Large intestine (tissue), 3 donors: ENCODE measurements at regions not wholly inside any gene's neighbourhood (a gene's known extent, or its start where the extent isn't known, plus 50 kb on each side); places are given as distances from the start of the nearest gene placed in this dataset.

Experiments used
- DNase-seq, 2 donors: peaks; one replicate each; pipeline versions ENCODE4 v3.0.0 to v3.0.0-alpha.2; 2013
- H3K27ac ChIP-seq: one replicate; pipeline ENCODE4 v1.5.1; 2013; ENCODE audit warnings: low read length
- H3K27me3 ChIP-seq: 2 replicates; pipeline ENCODE4 v1.6.1; 2013; ENCODE audit warnings: low read length; ENCODE audit not compliant: control insufficient read depth, insufficient read depth
- H3K36me3 ChIP-seq: 2 replicates; pipeline ENCODE4 v1.6.1; 2013; ENCODE audit warnings: low read length; ENCODE audit not compliant: control insufficient read depth, insufficient read depth
- H3K4me1 ChIP-seq: one replicate; pipeline ENCODE4 v1.6.1; 2013; ENCODE audit warnings: low read length; ENCODE audit not compliant: control insufficient read depth, insufficient read depth
- H3K4me3 ChIP-seq: one replicate; pipeline ENCODE4 v1.5.1; 2013; ENCODE audit warnings: low read length
- H3K9me3 ChIP-seq: one replicate; pipeline ENCODE4 v1.6.1; 2013; ENCODE audit warnings: mild to moderate bottlenecking, low read depth, low read length, moderate library complexity; ENCODE audit not compliant: control insufficient read depth
- WGBS: methylation state at CpG from one replicate; pipeline ENCODE4 v1.1.5; 2013; ENCODE audit warnings: low lambda C conversion rate; ENCODE audit not compliant: insufficient coverage; 5-methylcytosine and 5-hydroxymethylcytosine counted together

GRCh38 chr20:10842116-10842515 lies 168.3 kb upstream of the JAG1 start:
- H3K4me1 ChIP-seq = no peaks in the 10 kb centered on the region
- no peak overlapping the region for H3K4me3 ChIP-seq
- no CpG with 5 or more reads among the region's 3 CpGs for WGBS
- H3K9me3 ChIP-seq = no peaks in the 10 kb centered on the region
- no peaks in the 10 kb centered on the region for H3K27me3 ChIP-seq
- no peak for DNase-seq
- H3K36me3 ChIP-seq = no peaks in the 10 kb centered on the region
- no peak overlapping the region for H3K27ac ChIP-seq

GRCh38 chr20:10843146-10843711 lies 169.4 kb upstream of the JAG1 start:
- no peak overlapping the region for H3K27ac ChIP-seq

GRCh38 chr20:10846766-10847165 lies 173.0 kb upstream of the JAG1 start:
- Histone ChIP-seq H3K27me3 (no peaks in the 10 kb centered on the region), H3K9me3 (no peaks in the 10 kb centered on the region), H3K4me3 (no peak overlapping the region), H3K36me3 (no peaks in the 10 kb centered on the region), H3K27ac (no peak overlapping the region), H3K4me1 (peaks cover 20% of the 10 kb centered on the region)
- DNase-seq = no peak

More at GRCh38 chr20:10843146-10843711, 169.4 kb upstream of the JAG1 start:
- Histone ChIP-seq H3K9me3 (no peaks in the 10 kb centered on the region), H3K4me1 (peaks cover 4% of the 10 kb centered on the region), H3K27me3 (no peaks in the 10 kb centered on the region), H3K4me3 (no peak overlapping the region), H3K36me3 (no peaks in the 10 kb centered on the region)
- 40% methylated on average over 1 of the region's 5 CpGs for WGBS
- no peak for DNase-seq

GRCh38 chr20:10848810-10849370 lies 175.1 kb upstream of the JAG1 start:
- peak overlapping the region; percentile 78 for H3K27ac ChIP-seq

GRCh38 chr20:10853176-10853575 lies 179.4 kb upstream of the JAG1 start:
- Histone ChIP-seq H3K27ac (no peak overlapping the region), H3K9me3 (peaks cover 6% of the 10 kb centered on the region), H3K36me3 (no peaks in the 10 kb centered on the region), H3K27me3 (no peaks in the 10 kb centered on the region), H3K4me1 (peaks cover 38% of the 10 kb centered on the region), H3K4me3 (no peak overlapping the region)
- no peak for DNase-seq
- WGBS = no CpG with 5 or more reads among the region's 2 CpGs

More at GRCh38 chr20:10848810-10849370, 175.1 kb upstream of the JAG1 start:
- Histone ChIP-seq H3K36me3 (no peaks in the 10 kb centered on the region), H3K4me3 (no peak overlapping the region), H3K4me1 (peaks cover 24% of the 10 kb centered on the region), H3K27me3 (no peaks in the 10 kb centered on the region), H3K9me3 (no peaks in the 10 kb centered on the region)
- WGBS = no CpG with 5 or more reads among the region's 6 CpGs
- peak; percentile 77 to 88 for DNase-seq

- DNase-seq = no peak
- WGBS = no CpG with 5 or more reads among the region's 4 CpGs
- H3K4me1 ChIP-seq = peaks cover 32% of the 10 kb centered on the region
- H3K9me3 ChIP-seq = peaks cover 6% of the 10 kb centered on the region
- H3K27me3 ChIP-seq = no peaks in the 10 kb centered on the region
- no peak overlapping the region for H3K4me3 ChIP-seq
- H3K27ac ChIP-seq = no peak overlapping the region
- H3K36me3 ChIP-seq = no peaks in the 10 kb centered on the region
These were observed 179.9 kb upstream of the JAG1 start for GRCh38 chr20:10853731-10854130.

- Histone ChIP-seq H3K36me3 (no peaks in the 10 kb centered on the region), H3K9me3 (peaks cover 6% of the 10 kb centered on the region), H3K4me1 (peaks cover 24% of the 10 kb centered on the region), H3K27me3 (no peaks in the 10 kb centered on the region), H3K27ac (no peak overlapping the region), H3K4me3 (no peak overlapping the region)
- 100% methylated on average over 2 of the region's 2 CpGs for WGBS
- DNase-seq = no peak
These were observed 181.2 kb upstream of the JAG1 start for GRCh38 chr20:10854976-10855375.

- H3K4me3 ChIP-seq = no peak overlapping the region
- H3K36me3 ChIP-seq = no peaks in the 10 kb centered on the region
- DNase-seq = no peak
- H3K27me3 ChIP-seq = no peaks in the 10 kb centered on the region
- peaks cover 24% of the 10 kb centered on the region for H3K4me1 ChIP-seq
- peaks cover 6% of the 10 kb centered on the region for H3K9me3 ChIP-seq
- H3K27ac ChIP-seq = peak overlapping the region; percentile 85
These were observed 182.0 kb upstream of the JAG1 start for GRCh38 chr20:10855778-10856177.

- no peak overlapping the region for H3K4me3 ChIP-seq
- H3K36me3 ChIP-seq = no peaks in the 10 kb centered on the region
- peaks cover 24% of the 10 kb centered on the region for H3K4me1 ChIP-seq
- WGBS = no CpG with 5 or more reads among the region's 1 CpG
- DNase-seq = peak; percentile 74 to 84
- peak overlapping the region; percentile 85 for H3K27ac ChIP-seq
- no peaks in the 10 kb centered on the region for H3K27me3 ChIP-seq
- peaks cover 6% of the 10 kb centered on the region for H3K9me3 ChIP-seq
These were observed 182.6 kb upstream of the JAG1 start for GRCh38 chr20:10856237-10857015.

GRCh38 chr20:10857352-10858070 lies 183.7 kb upstream of the JAG1 start:
- Histone ChIP-seq H3K36me3 (no peaks in the 10 kb centered on the region), H3K27me3 (no peaks in the 10 kb centered on the region), H3K9me3 (peaks cover 6% of the 10 kb centered on the region), H3K27ac (peak overlapping the region; percentile 85), H3K4me3 (no peak overlapping the region), H3K4me1 (peaks cover 18% of the 10 kb centered on the region)
- WGBS = no CpG with 5 or more reads among the region's 6 CpGs
- DNase-seq = peak; percentile 96 to 98
